Superior temporal gyrus (tissue), 1 donor: ENCODE measurements at regions not wholly inside any gene's neighbourhood (a gene's known extent, or its start where the extent isn't known, plus 50 kb on each side); places are given as distances from the start of the nearest gene placed in this dataset.

Experiments
- DNase-seq: peaks from one replicate; pipeline ENCODE4 v3.0.0-alpha.2; 2016; ENCODE audit errors: extremely low spot score

- no peak for DNase-seq
These were observed 300.5 kb downstream of the KLF6 start for GRCh38 chr10:3484306-3485056.

- DNase-seq: no peak
These were observed 302.6 kb downstream of the KLF6 start for GRCh38 chr10:3482200-3482993.

GRCh38 chr10:3481496-3481895, 303.5 kb downstream of the KLF6 start:
- no peak for DNase-seq

GRCh38 chr10:3480990-3481315, 304.1 kb downstream of the KLF6 start:
- DNase-seq: no peak

- no peak for DNase-seq
These were observed 304.6 kb downstream of the KLF6 start for GRCh38 chr10:3480281-3480989.

- no peak for DNase-seq
These were observed 306.2 kb upstream of the PITRM1 start for GRCh38 chr10:3478632-3479240.

GRCh38 chr10:3478153-3478552, 305.6 kb upstream of the PITRM1 start:
- no peak for DNase-seq

GRCh38 chr10:3477683-3478082, 305.1 kb upstream of the PITRM1 start:
- DNase-seq: no peak

- DNase-seq: no peak
These were observed 304.3 kb upstream of the PITRM1 start for GRCh38 chr10:3476640-3477448.

GRCh38 chr10:3476186-3476585, 303.6 kb upstream of the PITRM1 start:
- DNase-seq: no peak

- DNase-seq: no peak
These were observed 302.8 kb upstream of the PITRM1 start for GRCh38 chr10:3475367-3475766.

GRCh38 chr10:3474266-3474665, 301.7 kb upstream of the PITRM1 start:
- no peak for DNase-seq

GRCh38 chr10:3473271-3473670, 300.7 kb upstream of the PITRM1 start:
- no peak for DNase-seq

- DNase-seq: peak; percentile 92
These were observed 299.9 kb upstream of the PITRM1 start for GRCh38 chr10:3472287-3473051.

GRCh38 chr10:3471927-3472286, 299.3 kb upstream of the PITRM1 start:
- DNase-seq: no peak

GRCh38 chr10:3471472-3471871, 298.9 kb upstream of the PITRM1 start:
- DNase-seq: peak; percentile 63

GRCh38 chr10:3470191-3470590, 297.6 kb upstream of the PITRM1 start:
- no peak for DNase-seq

- no peak for DNase-seq
These were observed 297.0 kb upstream of the PITRM1 start for GRCh38 chr10:3469639-3470020.

GRCh38 chr10:3468919-3469638, 296.5 kb upstream of the PITRM1 start:
- DNase-seq: peak; percentile 74
